Neural progenitor cell (in vitro differentiated cells): ENCODE measurements at regions not wholly inside any gene's neighbourhood (a gene's known extent, or its start where the extent isn't known, plus 50 kb on each side); places are given as distances from the start of the nearest gene placed in this dataset.

Experiments used
- CTCF ChIP-seq: fragments of 200-600 bp; sonication (generic); IDR thresholded peaks from 2 replicates; pipeline ENCODE4 v1.5.1; 2017; ENCODE audit warnings: antibody characterized with exemption, mild to moderate bottlenecking
- EZH2 ChIP-seq: fragments of 200-600 bp; sonication (generic); IDR thresholded peaks from 2 replicates; pipeline ENCODE4 v1.6.1; 2017; ENCODE audit warnings: antibody characterized with exemption, mild to moderate bottlenecking, moderate library complexity

DNA sequence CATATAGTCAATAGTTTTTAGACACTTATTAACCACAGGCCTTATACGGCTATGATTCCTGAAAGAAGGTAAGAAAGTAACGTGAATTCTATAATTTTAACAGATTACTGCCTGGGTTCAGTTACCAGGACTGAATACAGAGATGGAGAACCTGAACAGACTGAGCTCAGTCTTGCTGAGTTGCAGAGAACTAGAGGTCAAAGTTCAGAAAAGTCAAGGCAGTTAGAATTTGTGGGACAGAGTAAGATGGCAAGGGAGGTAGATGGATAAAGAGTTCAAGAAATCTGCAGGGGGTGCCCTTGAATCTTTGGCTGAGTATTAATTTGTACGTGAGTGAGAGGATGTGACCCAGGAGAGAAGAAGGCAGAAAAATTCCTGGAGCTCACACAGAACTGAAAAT, 320.1 kb upstream of the MAF start:
- TF ChIP-seq CTCF (no peak), EZH2 (no peak)
